ENCODE measurements at regions not wholly inside any gene's neighbourhood (a gene's known extent, or its start where the extent isn't known, plus 50 kb on each side); places are given as distances from the start of the nearest gene placed in this dataset.

DNA sequence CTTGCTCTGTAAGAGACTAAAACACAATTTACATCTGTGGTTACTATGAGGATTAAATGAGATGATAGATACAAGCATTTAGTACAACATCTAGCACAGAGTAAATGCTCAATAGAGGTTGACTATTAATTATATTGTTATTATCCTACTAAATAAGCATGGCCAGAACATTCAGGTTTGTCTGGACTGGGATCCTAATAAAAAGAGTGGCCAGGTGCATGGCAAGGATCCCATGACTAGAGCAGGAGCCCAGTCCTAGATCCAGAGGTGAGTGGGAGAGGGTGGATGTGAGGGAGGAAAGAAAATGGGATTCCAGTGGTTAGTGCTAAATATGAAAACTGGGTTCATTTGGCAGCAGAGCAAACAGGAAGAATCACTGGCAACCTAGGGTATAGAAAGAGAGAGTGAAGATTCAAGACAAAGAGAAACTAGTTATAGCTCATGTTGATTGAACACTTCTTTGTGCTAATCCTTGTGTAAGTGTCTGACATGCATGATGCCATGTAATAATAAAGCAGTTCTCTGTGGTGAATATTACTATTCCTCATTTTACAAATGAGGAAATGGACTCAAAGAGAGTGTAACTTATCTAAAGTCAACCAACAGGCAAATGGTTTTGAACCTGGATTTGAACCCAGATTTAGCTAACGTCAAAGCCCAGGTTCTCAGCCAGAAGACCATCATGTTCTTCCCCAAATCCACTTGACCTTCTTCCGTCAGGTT, 71.1 kb upstream of the FGGY start:
- DNase-seq, result no peak

DNA sequence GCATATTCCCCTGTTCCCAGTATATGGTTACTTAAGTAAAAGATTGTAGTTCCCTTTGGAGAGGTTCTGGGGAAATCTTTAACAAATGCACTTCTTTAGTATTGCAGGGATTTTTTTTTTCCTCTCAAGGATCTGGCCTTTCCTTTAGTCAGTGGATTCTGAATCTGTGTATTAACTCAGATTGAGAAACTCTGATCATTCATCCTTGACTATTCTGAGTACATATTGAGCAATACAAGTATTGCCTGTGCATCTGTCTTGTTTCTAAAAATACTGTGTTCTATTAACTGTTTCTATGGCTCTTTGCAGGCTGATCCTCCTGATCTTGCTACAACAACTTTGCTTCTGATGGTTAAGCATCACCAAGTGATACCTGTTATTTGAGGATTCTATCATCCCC, 67.8 kb upstream of the FGGY start:
- no peak for DNase-seq

DNA sequence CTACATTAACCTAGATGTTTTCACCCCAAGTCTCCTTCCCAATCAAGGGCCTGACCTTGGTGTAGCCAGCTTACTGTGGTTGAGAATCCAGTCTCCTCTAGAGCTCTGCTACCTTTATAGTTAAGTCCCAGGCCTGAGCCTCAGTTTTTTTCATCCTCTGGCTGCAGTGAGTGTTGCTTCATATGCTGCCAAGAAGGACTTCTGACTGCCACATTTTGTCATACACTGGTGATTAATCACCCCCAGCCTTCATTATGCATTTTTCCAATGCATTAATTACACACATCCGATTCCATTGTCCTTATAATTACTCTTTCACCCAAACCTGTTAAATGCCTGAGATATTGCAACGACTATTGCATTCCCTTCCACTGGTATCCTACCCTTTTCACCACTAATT, 66.3 kb upstream of the FGGY start:
- no peak for DNase-seq

DNA sequence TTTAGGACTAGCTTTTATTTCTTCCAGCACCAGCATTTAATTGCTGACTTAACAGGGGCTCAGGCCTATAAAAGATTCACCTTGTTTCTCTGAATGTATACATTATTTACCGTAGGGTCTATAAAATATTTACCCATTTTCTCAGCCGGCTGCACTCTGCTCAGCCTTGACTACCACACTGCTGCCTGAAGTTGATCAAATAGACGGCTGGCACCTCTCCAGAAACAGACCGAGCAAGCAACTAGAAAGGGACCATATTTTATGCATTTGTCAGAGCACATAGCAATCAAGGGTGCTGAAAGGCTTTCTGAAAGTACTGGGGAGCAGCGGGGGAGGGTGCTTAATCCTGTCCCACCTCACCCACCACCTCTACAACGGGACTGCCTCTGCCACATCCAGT, 64.7 kb upstream of the FGGY start:
- DNase-seq, result no peak

DNA sequence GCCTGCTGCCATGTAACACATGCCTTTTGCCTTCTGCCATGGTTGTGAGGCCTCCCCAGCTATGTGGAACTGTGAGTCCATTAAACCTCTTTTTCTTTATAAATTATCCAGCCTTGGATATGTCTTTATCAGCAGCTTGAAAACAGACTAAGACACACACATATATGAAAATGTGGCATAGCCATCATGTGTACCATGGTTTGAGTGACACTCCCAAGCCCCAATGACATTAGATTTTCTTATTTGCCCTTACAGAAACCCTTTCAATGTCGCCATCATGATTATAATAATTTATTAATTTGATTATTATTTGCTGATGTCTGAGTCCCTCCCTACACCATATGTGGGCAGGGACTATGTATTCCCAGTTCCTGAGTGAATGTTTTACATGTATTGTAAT, 63.5 kb upstream of the FGGY start:
- DNase-seq, result no peak

DNA sequence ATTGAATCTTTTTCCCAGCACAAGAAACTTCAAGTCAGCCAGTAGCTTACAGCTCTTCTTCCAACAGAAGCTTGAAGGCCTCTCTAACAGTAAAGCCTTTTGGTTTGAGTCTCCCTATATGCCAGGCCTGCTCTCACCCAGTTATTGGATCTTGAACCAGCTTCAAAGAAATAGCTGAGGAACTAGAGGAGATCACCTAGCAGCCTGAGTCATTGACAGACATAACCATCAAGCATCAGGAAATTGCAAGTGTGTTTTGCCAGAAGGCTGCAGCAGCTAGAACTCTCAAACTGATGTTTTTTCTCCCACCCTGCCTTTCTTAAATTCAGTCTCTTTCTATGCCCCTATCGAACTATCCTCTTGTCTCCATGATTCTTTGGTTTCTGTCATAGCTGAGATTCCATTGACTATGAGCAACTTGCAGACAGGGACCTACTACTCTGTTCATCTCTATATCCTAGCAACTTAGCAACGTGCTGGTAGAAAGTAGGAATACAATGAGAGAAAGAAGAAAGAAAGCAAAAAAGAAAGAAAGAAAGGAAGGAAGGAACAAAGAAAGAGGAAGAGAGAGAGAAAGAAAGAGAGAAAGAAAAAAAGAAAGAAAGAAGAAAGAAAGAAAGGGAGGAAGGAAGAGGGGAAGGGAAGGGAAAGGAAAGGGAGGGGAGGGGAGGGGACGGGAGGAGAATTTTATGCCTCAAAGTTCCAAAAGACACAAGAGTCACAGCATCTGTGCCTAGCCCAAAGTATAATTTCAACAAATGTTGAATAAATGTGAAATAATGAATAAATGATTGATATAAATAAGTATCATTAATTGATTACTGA, 60.0 kb upstream of the FGGY start:
- no peak for DNase-seq

DNA sequence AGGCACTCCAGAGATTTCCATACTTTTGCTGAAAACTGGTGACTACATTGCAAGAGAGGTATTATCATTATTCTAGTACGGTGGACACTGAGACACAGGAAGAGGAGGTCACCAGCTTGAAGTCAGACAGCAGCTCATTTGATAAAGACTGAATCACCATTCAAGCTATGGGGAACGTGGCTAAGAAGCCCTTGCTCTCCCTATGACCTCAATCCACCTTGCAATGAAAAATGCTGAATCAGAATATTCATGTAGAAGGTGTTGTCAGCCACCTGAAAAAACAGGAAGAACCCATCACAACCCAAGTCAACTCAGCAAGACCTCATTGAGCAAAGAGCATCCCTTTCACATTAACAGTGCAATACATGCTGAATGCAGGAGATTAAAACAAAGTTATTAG, 59.0 kb upstream of the FGGY start:
- DNase-seq, result no peak

DNA sequence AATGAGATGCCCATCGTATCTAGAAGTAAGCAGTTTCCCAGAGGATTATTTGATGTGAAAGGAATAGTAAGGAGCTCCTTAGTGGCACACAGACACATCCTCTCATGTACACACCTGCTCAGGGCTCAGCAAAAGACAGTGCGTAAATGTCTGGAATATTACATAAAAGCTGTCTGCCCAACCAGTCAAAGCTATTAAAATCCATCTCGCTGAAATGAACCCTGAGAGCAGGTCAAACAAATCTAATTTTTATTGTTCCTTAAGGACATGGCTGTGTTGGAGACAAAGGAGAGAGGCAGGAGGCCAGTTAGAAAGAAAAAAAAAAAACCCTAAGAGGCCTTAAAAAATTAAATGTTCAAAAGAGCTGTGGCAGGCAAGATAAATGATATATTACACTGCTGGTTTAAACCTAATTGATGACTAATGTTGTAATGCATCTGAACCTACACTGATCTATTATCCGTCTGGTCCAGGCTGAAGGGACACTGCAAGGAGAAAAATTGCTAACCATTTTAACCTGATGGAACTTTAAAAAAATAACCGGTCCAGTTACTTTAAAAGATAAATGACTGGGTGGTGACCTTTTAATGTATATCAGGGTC, 58.5 kb upstream of the FGGY start:
- DNase-seq, result no peak

DNA sequence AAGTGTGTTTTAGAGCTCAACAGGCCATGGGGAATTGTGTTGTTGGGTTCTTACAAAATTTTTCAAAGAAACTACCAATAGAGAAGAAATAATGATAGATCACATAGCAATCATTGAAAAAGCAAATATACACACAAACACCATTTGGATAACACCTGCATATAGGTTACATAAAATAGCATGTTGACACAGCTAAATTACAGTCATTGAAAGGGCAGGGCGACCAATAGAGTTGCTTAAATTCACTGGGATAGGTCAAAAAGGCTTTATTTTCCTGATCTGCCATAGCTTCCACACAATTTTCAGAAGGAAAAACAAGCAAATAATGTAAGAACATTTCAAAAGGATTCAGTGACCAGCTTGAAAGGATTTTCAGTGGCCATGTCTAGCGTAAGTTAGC, 57.9 kb upstream of the FGGY start:
- no peak for DNase-seq

DNA sequence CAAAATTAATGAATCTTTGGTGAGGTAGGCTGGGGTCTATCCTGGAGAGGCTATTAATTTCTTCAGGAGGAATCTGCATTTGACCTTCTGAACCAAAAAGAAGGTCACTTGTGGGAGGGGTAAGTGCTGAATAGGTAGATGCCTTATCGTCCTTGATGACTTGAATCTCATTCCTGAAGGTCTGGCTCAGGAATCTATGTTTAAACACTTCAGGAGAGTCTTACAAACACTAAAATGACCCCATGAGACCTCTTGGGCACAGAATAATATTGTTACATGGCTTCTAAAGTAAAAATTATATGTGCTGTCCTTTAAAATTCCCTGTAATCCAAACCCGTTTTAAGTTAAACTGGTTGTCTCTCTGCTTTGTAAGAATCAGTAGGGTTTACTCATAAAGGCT, 55.0 kb upstream of the FGGY start:
- no peak for DNase-seq

DNA sequence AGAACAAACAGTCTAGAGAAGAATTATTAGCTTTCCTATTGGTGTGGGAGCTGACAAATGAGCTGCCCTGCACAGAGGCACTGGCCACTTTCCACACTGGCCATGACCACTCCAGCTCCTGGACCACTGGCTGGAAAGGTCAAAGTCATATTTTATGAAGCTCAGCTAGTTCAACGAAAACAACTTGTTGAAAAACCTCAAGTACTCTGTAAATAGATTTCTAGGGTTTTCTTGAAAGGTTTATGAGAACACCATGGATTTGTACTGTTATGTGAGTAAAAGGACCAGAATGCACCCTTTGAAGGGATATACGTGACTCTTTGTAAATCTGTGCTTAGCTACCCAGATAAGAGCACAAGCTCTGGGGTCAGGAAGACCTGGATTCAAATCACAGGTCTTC, 54.5 kb upstream of the FGGY start:
- DNase-seq, result no peak

DNA sequence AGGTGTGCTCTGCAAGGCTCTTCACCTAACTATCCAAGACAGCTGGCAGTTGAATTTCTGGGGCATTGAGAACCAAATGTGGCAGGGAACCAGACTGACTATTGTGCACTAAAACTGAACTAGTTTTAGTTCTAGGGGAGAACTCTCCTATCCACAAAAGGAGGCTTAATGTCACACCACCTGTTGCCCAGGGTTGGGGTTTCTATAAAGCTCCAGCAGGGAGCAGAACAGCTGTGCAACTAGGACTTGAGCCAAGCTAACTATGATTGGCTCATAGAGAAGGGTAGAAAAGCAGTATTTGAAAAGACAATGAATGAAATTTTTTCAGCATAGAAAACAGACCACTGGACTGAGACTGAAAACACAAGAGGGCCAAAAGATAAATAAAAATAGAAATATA, 53.3 kb upstream of the FGGY start:
- peak; percentile 16 for DNase-seq

DNA sequence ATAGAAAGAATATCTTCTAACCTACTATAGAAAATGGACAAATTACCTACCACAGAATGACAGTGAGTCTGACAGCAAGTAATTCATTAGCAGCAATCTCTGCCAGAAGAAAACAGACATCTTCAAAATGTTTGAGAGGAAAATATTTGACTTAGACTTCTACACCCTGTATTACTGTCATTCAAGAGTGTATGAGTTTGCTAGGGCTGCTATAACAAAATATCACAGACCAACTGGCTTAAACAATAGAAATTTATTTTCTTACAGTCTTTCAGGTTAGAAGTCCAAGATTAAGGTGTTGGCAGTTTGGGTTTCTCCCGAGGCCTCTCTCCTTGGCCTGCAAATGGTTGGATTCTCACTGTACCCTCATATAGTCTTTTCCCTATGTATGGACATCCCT, 52.9 kb upstream of the FGGY start:
- no peak for DNase-seq

DNA sequence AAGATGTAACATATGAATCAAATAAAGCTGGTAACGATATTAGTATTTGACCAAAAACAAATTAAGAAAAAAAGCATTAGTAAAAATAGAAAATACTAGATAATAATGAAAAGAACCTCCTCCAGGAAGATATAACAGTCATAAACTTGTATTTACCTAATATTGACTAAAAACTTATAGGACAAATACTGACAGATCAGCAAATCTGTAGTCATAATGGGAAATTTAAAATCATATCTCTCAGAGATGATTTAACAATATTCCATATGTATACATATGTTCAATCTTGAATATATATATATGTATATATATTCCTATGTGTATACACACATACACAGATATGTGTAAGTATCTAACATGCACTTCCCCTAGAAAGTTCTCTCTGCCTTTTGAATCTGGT, 52.0 kb upstream of the FGGY start:
- DNase-seq, result no peak
